Neutrophil (primary cell): ENCODE measurements at regions not wholly inside any gene's neighbourhood (a gene's known extent, or its start where the extent isn't known, plus 50 kb on each side); places are given as distances from the start of the nearest gene placed in this dataset.

Experiments
- H3K27ac ChIP-seq: fragments of 200-600 bp; sonication (generic); 2 replicates; pipeline ENCODE4 v1.5.1; 2016; ENCODE audit warnings: mild to moderate bottlenecking, moderate library complexity
- H3K27me3 ChIP-seq: fragments of 200-600 bp; sonication (generic); 2 replicates; pipeline ENCODE4 v1.6.0; 2016; ENCODE audit warnings: mild to moderate bottlenecking
- H3K36me3 ChIP-seq: fragments of 200-600 bp; sonication (generic); 2 replicates; pipeline ENCODE4 v1.5.1; 2017
- H3K4me1 ChIP-seq, 2 experiments: fragments of 200-600 bp in 1 of 2; sonication (generic) in 1 of 2; 1 replicate in 1 of 2; 2 replicates in 1 of 2; pipeline versions ENCODE4 v1.5.1 to v1.6.1; 2013 to 2016; ENCODE audit warnings: low read depth in 1 of 2, low read length in 1 of 2, mild to moderate bottlenecking in 1 of 2, moderate library complexity in 1 of 2; ENCODE audit not compliant: control insufficient read depth in 1 of 2, insufficient read depth in 1 of 2
- H3K4me3 ChIP-seq, 2 experiments: fragments of 200-600 bp in 1 of 2; sonication (generic) in 1 of 2; 1 replicate in 1 of 2; 2 replicates in 1 of 2; pipeline ENCODE4 v1.5.1; 2013 to 2016; ENCODE audit warnings: low read depth in 1 of 2, low read length in 1 of 2, mild to moderate bottlenecking in 1 of 2, moderate library complexity in 1 of 2
- H3K9me3 ChIP-seq: fragments of 200-600 bp; sonication (generic); 2 replicates; pipeline ENCODE4 v1.5.1; 2016
- TF ChIP-seq, protein P1 (sequence below): fragments of 200-600 bp; sonication (generic); IDR thresholded peaks from 2 replicates; pipeline ENCODE4 v1.5.1; 2016; ENCODE audit warnings: antibody characterized with exemption

DNA sequence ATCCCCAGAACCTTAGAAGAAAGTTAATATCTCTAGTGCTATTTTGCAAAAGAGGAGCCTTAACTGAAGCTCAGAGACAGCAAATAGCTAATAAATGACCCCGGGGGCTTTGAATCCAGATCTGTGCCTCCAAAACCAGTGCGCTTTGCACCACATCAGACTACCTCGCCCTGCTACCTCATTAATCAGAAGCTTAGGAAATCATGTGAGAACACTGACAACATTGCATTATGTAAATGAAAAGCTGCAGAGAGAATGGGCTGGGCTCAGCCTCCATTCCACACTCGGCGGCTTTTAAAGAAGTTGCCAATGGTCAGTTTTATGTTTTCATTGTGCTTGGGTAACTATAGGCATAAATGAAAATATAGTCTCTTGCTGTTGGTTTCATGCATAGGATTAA, 54.0 kb upstream of the STMND1 start:
- Histone ChIP-seq H3K4me3 (no peak overlapping the region), H3K4me1 (no peaks in the 10 kb centered on the region), H3K27me3 (no peaks in the 10 kb centered on the region), H3K9me3 (no peaks in the 10 kb centered on the region), H3K27ac (no peak overlapping the region), H3K36me3 (no peaks in the 10 kb centered on the region)
- TF ChIP-seq, protein P1, sequence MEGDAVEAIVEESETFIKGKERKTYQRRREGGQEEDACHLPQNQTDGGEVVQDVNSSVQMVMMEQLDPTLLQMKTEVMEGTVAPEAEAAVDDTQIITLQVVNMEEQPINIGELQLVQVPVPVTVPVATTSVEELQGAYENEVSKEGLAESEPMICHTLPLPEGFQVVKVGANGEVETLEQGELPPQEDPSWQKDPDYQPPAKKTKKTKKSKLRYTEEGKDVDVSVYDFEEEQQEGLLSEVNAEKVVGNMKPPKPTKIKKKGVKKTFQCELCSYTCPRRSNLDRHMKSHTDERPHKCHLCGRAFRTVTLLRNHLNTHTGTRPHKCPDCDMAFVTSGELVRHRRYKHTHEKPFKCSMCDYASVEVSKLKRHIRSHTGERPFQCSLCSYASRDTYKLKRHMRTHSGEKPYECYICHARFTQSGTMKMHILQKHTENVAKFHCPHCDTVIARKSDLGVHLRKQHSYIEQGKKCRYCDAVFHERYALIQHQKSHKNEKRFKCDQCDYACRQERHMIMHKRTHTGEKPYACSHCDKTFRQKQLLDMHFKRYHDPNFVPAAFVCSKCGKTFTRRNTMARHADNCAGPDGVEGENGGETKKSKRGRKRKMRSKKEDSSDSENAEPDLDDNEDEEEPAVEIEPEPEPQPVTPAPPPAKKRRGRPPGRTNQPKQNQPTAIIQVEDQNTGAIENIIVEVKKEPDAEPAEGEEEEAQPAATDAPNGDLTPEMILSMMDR = no peak

DNA sequence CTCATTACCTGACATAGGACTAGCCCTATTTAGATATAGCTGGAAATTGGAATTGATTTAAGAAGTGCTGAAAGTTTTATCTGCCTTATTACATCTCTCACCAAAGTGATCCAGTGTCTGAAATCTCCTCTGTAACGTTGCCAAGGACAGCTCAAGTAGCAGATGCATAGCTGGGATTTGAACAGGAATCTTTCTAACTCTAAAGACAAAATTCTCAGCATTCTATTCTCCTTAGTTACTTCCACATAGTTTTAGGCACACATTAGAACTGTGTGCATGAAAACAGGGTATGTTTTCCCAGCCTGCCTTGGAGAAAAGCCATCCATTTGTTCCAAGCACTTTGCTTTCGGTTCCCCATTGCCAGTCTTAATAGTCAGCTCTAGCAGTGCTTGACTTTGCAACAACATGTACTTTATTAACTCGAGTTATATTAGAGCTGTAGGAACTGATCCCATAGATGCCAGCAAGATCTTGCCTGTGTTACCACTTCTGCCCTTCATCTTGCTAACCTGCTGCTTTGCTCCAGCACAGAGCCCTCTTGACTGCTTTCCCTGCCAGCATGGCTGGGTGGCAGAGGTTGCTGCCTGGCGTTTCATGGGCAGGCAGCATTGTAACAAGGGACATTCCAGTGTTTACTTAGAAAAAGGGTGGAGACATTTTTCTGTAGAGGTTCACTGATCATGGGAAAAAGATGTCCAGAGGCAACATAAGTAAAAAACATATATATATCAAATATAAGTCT, 56.1 kb upstream of the STMND1 start:
- no peaks in the 10 kb centered on the region for H3K4me1 ChIP-seq
- H3K4me3 ChIP-seq = no peak overlapping the region
- H3K9me3 ChIP-seq = no peaks in the 10 kb centered on the region
- H3K36me3 ChIP-seq = no peaks in the 10 kb centered on the region
- TF ChIP-seq, protein P1 = no peak
- no peak overlapping the region for H3K27ac ChIP-seq
- no peaks in the 10 kb centered on the region for H3K27me3 ChIP-seq

DNA sequence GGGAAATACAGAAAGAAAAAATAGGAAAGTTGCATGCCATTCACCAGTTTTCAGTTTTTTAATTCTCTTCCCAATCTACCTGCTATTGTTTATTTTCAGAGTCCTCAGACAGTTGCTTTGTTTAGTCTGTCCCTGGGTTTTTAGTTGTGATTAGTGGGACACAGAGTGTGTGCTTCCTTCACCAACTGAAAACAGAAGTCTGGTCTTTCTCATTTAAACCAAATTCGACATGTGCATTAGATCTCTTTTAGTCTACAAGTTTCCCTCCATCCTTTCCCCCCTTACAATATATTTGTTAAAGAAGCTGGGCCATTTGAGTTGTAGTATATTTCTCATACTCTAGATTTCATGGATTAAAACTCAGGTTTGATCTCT, 58.7 kb upstream of the STMND1 start:
- H3K27ac ChIP-seq = no peak overlapping the region
- no peaks in the 10 kb centered on the region for H3K36me3 ChIP-seq
- no peak overlapping the region for H3K4me3 ChIP-seq
- no peaks in the 10 kb centered on the region for H3K4me1 ChIP-seq
- no peaks in the 10 kb centered on the region for H3K9me3 ChIP-seq
- no peaks in the 10 kb centered on the region for H3K27me3 ChIP-seq
- TF ChIP-seq, protein P1 = no peak

DNA sequence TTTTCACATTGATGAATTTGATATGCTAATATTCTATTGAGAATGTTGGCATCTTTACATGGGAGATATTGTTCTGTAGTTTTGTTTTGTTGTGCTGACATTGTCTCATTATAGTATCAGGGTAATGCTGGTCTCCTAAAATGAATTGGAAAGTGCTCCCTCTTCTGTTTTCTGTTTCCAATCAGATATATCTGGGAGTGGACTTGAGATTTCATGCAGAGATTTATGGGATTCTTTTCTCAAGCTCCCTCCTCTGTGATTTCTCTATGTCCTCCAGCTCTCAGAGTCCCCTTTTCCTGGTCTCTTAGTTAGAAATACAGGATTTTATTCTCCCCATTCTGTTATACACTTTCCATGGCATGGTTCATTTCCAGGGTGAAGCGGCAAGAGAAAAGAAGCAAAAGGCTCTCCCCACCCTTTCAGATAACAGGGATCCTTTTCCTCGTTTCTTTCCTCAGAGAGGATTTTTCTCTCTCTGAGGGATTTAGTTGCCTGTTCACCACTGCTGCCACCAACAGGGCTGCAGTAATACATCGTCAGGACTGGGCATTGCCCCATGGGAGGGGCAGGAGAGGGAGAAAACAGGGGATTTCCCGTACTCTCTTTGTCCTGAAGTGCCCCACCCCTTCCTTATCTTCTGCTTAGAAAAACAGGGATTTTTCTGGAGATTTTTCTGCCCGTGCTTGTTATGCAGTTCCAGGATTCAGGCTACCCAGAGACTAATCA, 59.3 kb upstream of the STMND1 start:
- H3K27me3 ChIP-seq = no peaks in the 10 kb centered on the region
- H3K4me1 ChIP-seq = no peaks in the 10 kb centered on the region
- H3K27ac ChIP-seq = no peak overlapping the region
- H3K9me3 ChIP-seq = no peaks in the 10 kb centered on the region
- TF ChIP-seq, protein P1 = no peak
- no peaks in the 10 kb centered on the region for H3K36me3 ChIP-seq
- H3K4me3 ChIP-seq = no peak overlapping the region

DNA sequence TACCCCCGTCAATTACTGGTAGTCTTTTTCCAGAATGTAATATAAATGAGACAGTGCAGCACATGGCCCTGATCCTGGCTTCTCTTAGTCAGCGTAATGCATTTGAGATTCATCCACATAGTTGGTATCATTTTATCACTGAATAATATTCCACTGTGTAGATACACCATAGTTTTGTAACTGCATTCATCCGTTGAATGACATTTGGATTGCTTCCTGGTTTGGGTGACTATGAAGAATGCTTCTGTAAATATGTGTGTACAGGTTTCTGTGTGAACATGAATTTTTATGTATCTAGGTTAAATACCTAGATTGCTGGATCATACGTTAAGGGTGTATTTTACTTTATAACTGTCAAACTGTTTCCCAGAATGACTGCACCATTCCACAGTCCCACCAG, 62.6 kb upstream of the STMND1 start:
- no peaks in the 10 kb centered on the region for H3K36me3 ChIP-seq
- H3K27ac ChIP-seq = no peak overlapping the region
- no peaks in the 10 kb centered on the region for H3K9me3 ChIP-seq
- TF ChIP-seq, protein P1 = no peak
- no peak overlapping the region for H3K4me3 ChIP-seq
- no peaks in the 10 kb centered on the region for H3K4me1 ChIP-seq
- no peaks in the 10 kb centered on the region for H3K27me3 ChIP-seq
